Kasumi-1 (cell line): ENCODE measurements at regions not wholly inside any gene's neighbourhood (a gene's known extent, or its start where the extent isn't known, plus 50 kb on each side); places are given as distances from the start of the nearest gene placed in this dataset.
A peak's percentile ranks its signal among the peaks of the same experiment; 100 is the strongest.
"Not testable (repeated sequence)": the region's sequence is repeated elsewhere in the genome, so short reads cannot be mapped to it uniquely, and the experiment has no call there.

Experiments used
- DNase-seq, 2 experiments: peaks; one replicate each; lab custom pipeline; 2025; lab: John Stamatoyannopoulos, UW

- no peak for DNase-seq
Observed at GRCh38 chr10:124243702-124244121, 150.3 kb upstream of the CHST15 start.

DNA sequence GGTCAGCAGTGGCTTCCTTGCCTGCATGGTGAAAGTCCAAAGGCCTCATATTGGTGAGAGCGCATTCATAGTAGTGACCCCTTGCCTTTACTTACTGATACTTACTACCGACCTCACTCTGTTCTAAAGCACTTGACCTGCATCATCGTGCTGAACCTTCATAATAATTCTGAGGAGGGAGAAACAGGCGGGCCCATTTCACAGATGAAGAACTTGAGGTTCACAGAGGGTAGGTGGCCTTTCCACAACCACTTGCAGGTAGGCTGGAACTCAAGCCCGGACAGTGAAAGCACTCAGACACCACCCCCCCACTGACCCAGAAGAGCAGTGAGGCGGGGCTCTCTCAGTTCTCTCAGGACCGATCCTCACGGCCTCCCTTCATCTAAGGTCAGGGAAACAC, 149.4 kb upstream of the CHST15 start:
- DNase-seq = no peak

GRCh38 chr10:124242365-124242764, 149.0 kb upstream of the CHST15 start:
- DNase-seq = no peak

DNA sequence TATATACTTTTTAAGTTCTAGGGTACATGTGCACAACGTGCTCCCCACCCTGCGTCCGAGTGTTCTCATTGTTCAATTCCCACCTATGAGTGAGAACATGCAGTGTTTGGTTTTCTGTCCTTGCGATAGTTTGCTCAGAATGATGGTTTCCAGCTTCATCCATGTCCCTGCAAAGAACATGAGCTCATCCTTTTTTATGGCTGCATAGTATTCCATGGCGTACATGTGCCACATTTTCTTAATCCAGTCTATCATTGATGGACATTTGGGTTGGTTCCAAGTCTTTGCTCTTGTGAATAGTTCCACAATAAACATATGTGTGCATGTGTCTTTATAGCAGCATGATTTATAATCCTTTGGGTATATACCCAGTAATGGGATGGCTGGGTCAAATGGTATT, 148.1 kb upstream of the CHST15 start:
- DNase-seq = not testable (repeated sequence)

GRCh38 chr10:124240839-124241291, 147.5 kb upstream of the CHST15 start:
- DNase-seq = no peak

DNA sequence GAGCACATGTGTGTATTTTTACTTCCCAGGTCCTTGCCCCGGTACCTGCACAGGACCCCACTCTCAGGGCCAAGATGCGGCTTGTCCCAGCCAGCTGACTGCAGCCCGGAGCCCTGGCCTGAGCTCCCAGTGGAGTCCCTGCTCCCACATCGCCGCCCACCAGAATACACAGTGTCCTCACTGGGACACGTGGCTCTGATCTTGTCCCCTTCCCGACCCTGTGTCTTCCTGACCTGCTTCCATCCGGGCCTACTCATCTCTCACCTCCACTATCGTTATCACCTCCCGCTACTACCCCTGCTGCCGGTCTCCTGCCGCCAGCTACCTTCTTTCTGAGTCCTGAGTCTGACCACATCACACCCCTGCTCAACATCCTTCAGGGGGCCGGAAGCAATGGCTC, 146.3 kb upstream of the CHST15 start:
- DNase-seq = no peak

DNA sequence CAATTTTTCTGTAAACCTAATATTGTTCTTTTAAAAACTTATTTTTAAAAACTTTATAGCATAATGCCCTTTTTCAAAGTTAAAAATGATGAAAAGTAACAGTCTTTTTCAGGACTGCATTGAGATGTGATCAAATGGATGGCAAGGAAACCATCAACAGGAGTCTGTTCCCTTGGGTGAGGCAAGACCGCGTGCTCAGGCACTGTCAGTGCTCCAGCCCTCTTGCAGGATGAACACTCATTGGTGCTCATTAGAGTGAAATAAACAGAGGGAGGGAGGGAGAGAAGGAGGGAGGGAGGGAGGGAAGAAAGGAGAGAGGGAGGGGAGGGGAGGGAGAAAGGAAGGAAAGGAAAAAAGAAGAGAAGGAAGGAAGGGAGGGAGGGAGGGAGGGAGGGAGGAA, 145.7 kb upstream of the CHST15 start:
- DNase-seq = no peak

GRCh38 chr10:124238367-124238766, 145.0 kb upstream of the CHST15 start:
- DNase-seq = no peak

DNA sequence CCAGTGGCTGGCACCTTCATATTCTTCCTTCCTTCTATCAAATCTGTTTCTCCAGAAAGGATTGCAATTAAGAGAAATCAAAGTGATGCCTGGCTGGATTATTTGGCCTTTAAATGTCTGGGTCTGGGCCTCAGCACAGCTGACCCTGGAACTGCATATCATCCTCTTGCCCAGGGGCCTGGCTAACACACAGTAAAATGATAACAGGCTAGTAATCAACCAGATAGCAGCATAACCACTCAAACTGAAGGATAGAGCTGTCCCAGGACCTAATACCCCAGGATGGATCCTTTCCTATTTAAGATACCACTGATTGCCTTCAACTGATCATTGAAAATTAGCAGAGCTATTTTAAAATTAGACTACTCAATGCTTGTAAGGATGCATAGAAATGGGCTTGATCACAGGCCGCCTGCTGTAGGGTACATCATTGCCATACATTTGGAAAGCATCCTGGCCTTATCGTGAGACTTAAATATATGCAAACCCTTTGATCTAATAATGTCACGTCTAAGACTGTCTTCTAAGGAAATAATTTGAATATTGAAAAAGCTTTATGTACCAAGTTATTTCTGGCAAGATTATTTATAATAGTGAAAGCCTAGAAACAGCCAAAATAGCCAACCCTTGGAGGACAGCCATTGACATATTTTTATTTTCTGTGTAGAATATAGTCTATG, 144.0 kb upstream of the CHST15 start:
- no peak for DNase-seq

GRCh38 chr10:124236816-124237215, 143.4 kb upstream of the CHST15 start:
- no peak for DNase-seq

GRCh38 chr10:124236136-124236535, 142.7 kb upstream of the CHST15 start:
- no peak for DNase-seq

- DNase-seq = no peak
Observed at GRCh38 chr10:124235232-124235631, 141.8 kb upstream of the CHST15 start.

DNA sequence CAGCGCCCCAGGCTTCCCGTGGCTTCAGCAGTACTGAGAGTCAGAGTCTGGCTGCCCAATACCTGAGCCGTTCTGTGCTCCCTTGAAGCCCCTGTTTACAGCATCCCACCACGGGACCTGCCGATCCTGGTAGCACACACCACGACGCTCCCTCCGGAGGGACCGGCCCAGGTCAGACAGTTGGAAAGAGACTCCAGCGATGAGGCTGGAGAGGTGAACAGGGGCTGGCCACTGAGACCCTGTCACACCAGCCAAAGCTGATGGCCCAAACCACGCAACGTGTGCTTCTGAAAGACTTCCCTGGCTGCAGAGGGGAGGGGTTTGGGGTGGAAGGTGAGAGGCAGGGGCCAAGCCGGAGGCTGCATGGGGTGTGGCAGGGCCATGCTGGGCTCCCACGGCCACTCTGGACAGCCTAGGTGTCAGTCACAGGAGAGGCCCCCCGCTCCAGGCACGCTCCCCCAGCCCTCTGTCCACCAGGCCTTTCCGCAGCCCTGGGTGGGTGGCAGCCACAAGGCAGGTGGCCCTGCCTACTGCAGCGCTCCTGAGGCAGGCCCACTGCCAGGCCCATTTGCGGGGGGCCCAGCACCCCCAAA, 140.2 kb upstream of the CHST15 start:
- no peak for DNase-seq

- peak in 1 of 2 experiments; percentile 27 for DNase-seq
Observed at GRCh38 chr10:124232686-124233545, 139.5 kb upstream of the CHST15 start.

DNA sequence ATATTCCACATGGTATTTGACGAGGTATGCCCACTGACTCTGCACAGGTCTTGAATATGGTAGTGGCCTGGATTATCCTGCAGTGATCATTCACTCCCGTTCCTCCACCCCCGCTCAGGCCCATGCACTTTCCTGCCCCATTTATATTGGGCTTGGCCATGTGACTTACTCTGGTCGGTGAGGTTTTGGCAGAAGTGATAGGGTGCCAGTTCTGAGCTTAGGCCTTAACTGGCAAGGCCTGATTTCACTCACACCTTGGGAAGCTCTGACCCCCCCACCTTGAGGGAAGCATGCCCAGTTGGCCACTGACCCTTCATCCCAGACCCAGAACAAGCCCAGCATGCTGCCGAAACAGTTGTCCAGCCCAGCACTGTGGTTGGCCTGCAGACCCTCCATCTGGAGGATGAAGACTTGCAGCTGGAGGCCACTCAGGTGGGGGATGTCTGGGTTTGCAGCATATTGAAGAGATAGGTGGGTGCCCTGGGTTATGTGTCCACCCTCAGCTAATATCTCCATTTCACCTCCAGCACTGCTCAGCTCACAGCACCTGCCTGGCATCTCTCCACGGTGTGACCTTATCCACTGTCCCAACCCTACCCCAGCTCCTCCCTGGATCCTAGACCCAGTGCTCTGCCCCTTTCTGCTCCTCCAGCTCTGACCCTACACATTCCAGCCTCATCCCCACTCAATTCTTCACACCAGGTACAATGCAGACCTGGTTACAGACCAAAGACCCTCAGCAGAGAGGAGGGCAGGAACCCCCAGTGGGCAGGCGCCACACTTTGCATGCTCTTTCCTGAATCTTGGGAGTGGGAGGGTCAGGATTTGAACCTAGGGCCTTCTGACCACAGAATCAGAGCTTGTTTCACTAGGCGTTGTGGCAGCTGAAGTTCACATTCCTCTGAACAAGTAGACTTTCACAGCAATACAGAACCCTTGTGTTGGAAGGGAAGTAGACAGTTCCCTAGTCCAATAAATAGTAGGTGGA, 138.1 kb upstream of the CHST15 start:
- peak; percentile 26 to 57 for DNase-seq

DNA sequence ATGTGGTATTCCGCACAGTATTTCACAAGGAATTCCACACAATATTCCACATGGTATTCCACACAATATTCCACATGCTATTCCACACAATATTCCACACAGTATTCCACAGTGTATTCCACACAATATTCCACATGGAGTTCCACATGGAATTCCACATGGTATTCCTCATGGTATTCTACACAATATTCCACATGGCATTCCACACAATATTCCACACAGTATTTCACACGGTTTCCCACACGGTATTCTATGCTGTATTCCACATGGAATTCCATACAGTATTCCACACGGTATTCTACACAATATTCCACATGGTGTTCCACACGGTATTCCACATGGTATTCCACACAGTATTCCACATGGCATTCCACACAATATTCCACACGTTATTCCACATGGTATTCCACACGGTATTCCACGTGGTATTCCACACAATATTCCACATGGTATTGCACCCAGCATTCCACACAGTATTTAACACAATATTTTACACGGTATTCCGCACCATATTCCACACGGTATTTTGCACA, 137.3 kb upstream of the CHST15 start:
- no peak for DNase-seq

- no peak for DNase-seq
Observed at GRCh38 chr10:124229989-124230634, 136.7 kb upstream of the CHST15 start.

DNA sequence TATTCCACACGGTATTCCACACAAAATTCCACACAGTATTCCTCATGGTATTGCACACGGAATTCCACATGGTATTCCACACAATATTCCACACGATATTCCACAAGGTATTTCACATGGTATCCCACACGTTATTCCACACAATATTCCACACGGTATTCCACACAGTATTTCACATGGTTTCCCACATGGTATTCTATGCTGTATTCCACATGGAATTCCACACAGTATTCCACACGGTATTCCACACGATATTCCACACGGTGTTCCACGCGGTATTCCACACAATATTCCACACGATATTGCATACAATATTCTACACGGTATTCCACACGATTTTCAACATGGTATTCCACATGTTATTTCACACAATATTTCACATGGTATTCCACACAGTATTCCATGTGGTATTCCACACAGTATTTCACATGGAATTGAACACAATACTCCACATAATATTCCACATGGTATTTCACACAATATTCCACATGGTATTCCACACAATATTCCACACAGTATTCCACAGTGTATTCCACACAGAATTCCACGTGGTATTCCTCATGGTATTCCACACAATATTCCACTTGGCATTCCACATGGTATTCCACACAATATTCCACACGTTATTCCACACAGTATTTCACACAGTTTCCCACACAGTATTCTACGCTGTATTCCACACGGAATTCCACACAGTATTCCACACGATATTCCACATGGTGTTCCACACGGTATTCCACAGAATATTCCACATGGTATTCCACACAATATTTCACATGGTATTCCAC, 136.0 kb upstream of the CHST15 start:
- DNase-seq = no peak

GRCh38 chr10:124228471-124228870, 135.1 kb upstream of the CHST15 start:
- DNase-seq = no peak

- DNase-seq = no peak
Observed at GRCh38 chr10:124227988-124228387, 134.6 kb upstream of the CHST15 start.
